ENCODE measurements at regions not wholly inside any gene's neighbourhood (a gene's known extent, or its start where the extent isn't known, plus 50 kb on each side); places are given as distances from the start of the nearest gene placed in this dataset.

- Histone ChIP-seq H3K36me3 (ENCODE audit: insufficient read depth, low read length) (no peaks in the 10 kb centered on the region), H3K4me1 (ENCODE audit: insufficient read depth, low read length) (no peaks in the 10 kb centered on the region), H2AFZ (ENCODE audit: low read depth, low read length) (no peak overlapping the region), H3K79me2 (ENCODE audit: insufficient read depth, low read length) (no peaks in the 10 kb centered on the region), H3K9me3 (ENCODE audit: insufficient read depth, low read length, severe bottlenecking) (no peaks in the 10 kb centered on the region), H4K20me1 (ENCODE audit: insufficient read depth, low read length) (no peaks in the 10 kb centered on the region), H3K27ac (ENCODE audit: low read length) (no peak overlapping the region), H3K27me3 (ENCODE audit: insufficient read depth, low read length, poor library complexity) (no peaks in the 10 kb centered on the region), H3K4me2 (ENCODE audit: insufficient read depth, low read length) (no peak overlapping the region), H3K4me3 (ENCODE audit: low read depth in 1 of 2, low read length in 2 of 2) (no peak overlapping the region), H3K9ac (ENCODE audit: low read depth, low read length) (no peak overlapping the region)
- TF ChIP-seq EZH2 (IDR thresholded peaks at IDR 0.05; ENCODE audit: borderline replicate concordance, low read depth, low read length, severe bottlenecking): no peak
- no peak for TF ChIP-seq CTCF (IDR thresholded peaks at IDR 0.05; ENCODE audit: borderline replicate concordance, extremely low read depth, low read length, poor library complexity, severe bottlenecking)
- ATAC-seq (ENCODE audit: insufficient read depth, low read depth) (no peak), DNase-seq (no peak)
Measured at GRCh38 chr3:70763894-70764293, 451.5 kb upstream of the MDFIC2 start.

- Histone ChIP-seq H2AFZ (ENCODE audit: low read depth, low read length) (no peak overlapping the region), H3K79me2 (ENCODE audit: insufficient read depth, low read length) (no peaks in the 10 kb centered on the region), H3K9ac (ENCODE audit: low read depth, low read length) (no peak overlapping the region), H3K4me1 (ENCODE audit: insufficient read depth, low read length) (no peaks in the 10 kb centered on the region), H3K4me3 (ENCODE audit: low read depth in 1 of 2, low read length in 2 of 2) (no peak overlapping the region), H3K4me2 (ENCODE audit: insufficient read depth, low read length) (no peak overlapping the region), H3K27me3 (ENCODE audit: insufficient read depth, low read length, poor library complexity) (no peaks in the 10 kb centered on the region), H4K20me1 (ENCODE audit: insufficient read depth, low read length) (no peaks in the 10 kb centered on the region), H3K9me3 (ENCODE audit: insufficient read depth, low read length, severe bottlenecking) (no peaks in the 10 kb centered on the region), H3K27ac (ENCODE audit: low read length) (no peak overlapping the region), H3K36me3 (ENCODE audit: insufficient read depth, low read length) (no peaks in the 10 kb centered on the region)
- no peak for ATAC-seq (ENCODE audit: insufficient read depth, low read depth)
- TF ChIP-seq EZH2 (IDR thresholded peaks at IDR 0.05; ENCODE audit: borderline replicate concordance, low read depth, low read length, severe bottlenecking): no peak
- no peak for TF ChIP-seq CTCF (IDR thresholded peaks at IDR 0.05; ENCODE audit: borderline replicate concordance, extremely low read depth, low read length, poor library complexity, severe bottlenecking)
- DNase-seq: no peak
Measured at GRCh38 chr3:70757658-70758057, 445.2 kb upstream of the MDFIC2 start.

GRCh38 chr3:70755526-70755925 is 443.1 kb upstream of the MDFIC2 start:
- Histone ChIP-seq H3K9me3 (ENCODE audit: insufficient read depth, low read length, severe bottlenecking) (no peaks in the 10 kb centered on the region), H3K36me3 (ENCODE audit: insufficient read depth, low read length) (no peaks in the 10 kb centered on the region), H3K27me3 (ENCODE audit: insufficient read depth, low read length, poor library complexity) (no peaks in the 10 kb centered on the region)

More at GRCh38 chr3:70755526-70755925, 443.1 kb upstream of the MDFIC2 start:
- no peak overlapping the region for H2AFZ ChIP-seq (ENCODE audit: low read depth, low read length)
- no peak overlapping the region for H3K9ac ChIP-seq (ENCODE audit: low read depth, low read length)
- TF ChIP-seq EZH2 (IDR thresholded peaks at IDR 0.05; ENCODE audit: borderline replicate concordance, low read depth, low read length, severe bottlenecking) (no peak), CTCF (IDR thresholded peaks at IDR 0.05; ENCODE audit: borderline replicate concordance, extremely low read depth, low read length, poor library complexity, severe bottlenecking) (no peak)
- H3K4me3 ChIP-seq (ENCODE audit: low read depth in 1 of 2, low read length in 2 of 2): no peak overlapping the region
- ATAC-seq (ENCODE audit: insufficient read depth, low read depth): no peak
- H3K4me1 ChIP-seq (ENCODE audit: insufficient read depth, low read length): no peaks in the 10 kb centered on the region
- H3K27ac ChIP-seq (ENCODE audit: low read length): no peak overlapping the region
- no peak for DNase-seq
- no peak overlapping the region for H3K4me2 ChIP-seq (ENCODE audit: insufficient read depth, low read length)
- no peaks in the 10 kb centered on the region for H4K20me1 ChIP-seq (ENCODE audit: insufficient read depth, low read length)
- no peaks in the 10 kb centered on the region for H3K79me2 ChIP-seq (ENCODE audit: insufficient read depth, low read length)
